SK-N-MC (cell line): ENCODE measurements at regions not wholly inside any gene's neighbourhood (a gene's known extent, or its start where the extent isn't known, plus 50 kb on each side); places are given as distances from the start of the nearest gene placed in this dataset.

ENCODE experiments used
- DNase-seq: peaks from one replicate; pipeline ENCODE4 v3.0.0-alpha.2; 2011; ENCODE audit warnings: low read depth, low spot score
- H3K27ac ChIP-seq: fragments of 200-600 bp; sonication (generic); 2 replicates; pipeline ENCODE4 v1.5.1; 2016; ENCODE audit warnings: mixed run types
- H3K36me3 ChIP-seq: fragments of 200-600 bp; sonication (generic); 2 replicates; pipeline ENCODE4 v1.6.1; 2017; ENCODE audit warnings: antibody characterized with exemption, low read length, mixed read lengths; ENCODE audit not compliant: insufficient read depth
- H3K4me3 ChIP-seq: fragments of 200-600 bp; sonication (generic); 2 replicates; pipeline ENCODE4 v1.5.1; 2016
- H3K9ac ChIP-seq: fragments of 200-600 bp; sonication (generic); 2 replicates; pipeline ENCODE4 v1.8.0; 2017; ENCODE audit warnings: mixed run types, mixed read lengths; ENCODE audit not compliant: insufficient read length
- H3K9me3 ChIP-seq: fragments of 200-600 bp; sonication (generic); 2 replicates; pipeline ENCODE4 v1.6.1; 2017; ENCODE audit warnings: low read depth, mild to moderate bottlenecking, antibody characterized with exemption, low read length, moderate library complexity, mixed read lengths
- EZH2 ChIP-seq: fragments of 200-600 bp; sonication (generic); IDR thresholded peaks from one replicate; pipeline ENCODE4 v1.6.1; 2017; ENCODE audit warnings: antibody characterized with exemption
- FOXP2 ChIP-seq: optimal IDR thresholded peaks from 2 replicates; pipeline ENCODE3; 2011; ENCODE audit warnings: mild to moderate bottlenecking, moderate library complexity; ENCODE audit not compliant: insufficient read depth; ENCODE audit errors: extremely low read length, control extremely low read depth
- POLR2AphosphoS5 ChIP-seq: IDR thresholded peaks from 2 replicates; pipeline ENCODE4 v1.6.1; 2012; ENCODE audit warnings: mild to moderate bottlenecking, low read depth, low read length, borderline replicate concordance

GRCh38 chr18:32621034-32621433 lies 150.4 kb upstream of the GAREM1 start:
- no peaks in the 10 kb centered on the region for H3K36me3 ChIP-seq
- no peak overlapping the region for H3K9ac ChIP-seq
- no peak for DNase-seq
- no peaks in the 10 kb centered on the region for H3K9me3 ChIP-seq
- no peak overlapping the region for H3K4me3 ChIP-seq
- TF ChIP-seq POLR2AphosphoS5 (no peak), EZH2 (no peak), FOXP2 (no peak)
- no peak overlapping the region for H3K27ac ChIP-seq

GRCh38 chr18:32618546-32618945 lies 147.9 kb upstream of the GAREM1 start:
- no peak for DNase-seq
- Histone ChIP-seq H3K36me3 (no peaks in the 10 kb centered on the region), H3K9ac (no peak overlapping the region), H3K4me3 (no peak overlapping the region), H3K27ac (no peak overlapping the region), H3K9me3 (no peaks in the 10 kb centered on the region)
- TF ChIP-seq EZH2 (no peak), FOXP2 (no peak), POLR2AphosphoS5 (no peak)

- Histone ChIP-seq H3K9ac (no peak overlapping the region), H3K4me3 (no peak overlapping the region), H3K36me3 (no peaks in the 10 kb centered on the region), H3K27ac (no peak overlapping the region), H3K9me3 (no peaks in the 10 kb centered on the region)
- no peak for TF ChIP-seq FOXP2
- TF ChIP-seq EZH2, result no peak
- TF ChIP-seq POLR2AphosphoS5, result no peak
- DNase-seq, result no peak
These were observed 143.1 kb upstream of the GAREM1 start for GRCh38 chr18:32613821-32614220.

- no peaks in the 10 kb centered on the region for H3K36me3 ChIP-seq
- H3K4me3 ChIP-seq, result no peak overlapping the region
- no peak overlapping the region for H3K9ac ChIP-seq
- no peak for DNase-seq
- H3K27ac ChIP-seq, result no peak overlapping the region
- TF ChIP-seq FOXP2 (no peak), EZH2 (no peak), POLR2AphosphoS5 (no peak)
- no peaks in the 10 kb centered on the region for H3K9me3 ChIP-seq
These were observed 142.0 kb upstream of the GAREM1 start for GRCh38 chr18:32612651-32613050.

GRCh38 chr18:32610176-32610575 lies 139.5 kb upstream of the GAREM1 start:
- H3K36me3 ChIP-seq, result no peaks in the 10 kb centered on the region
- H3K9ac ChIP-seq, result no peak overlapping the region
- no peak overlapping the region for H3K27ac ChIP-seq
- H3K4me3 ChIP-seq, result no peak overlapping the region
- DNase-seq, result no peak
- TF ChIP-seq EZH2 (no peak), FOXP2 (no peak), POLR2AphosphoS5 (no peak)
- no peaks in the 10 kb centered on the region for H3K9me3 ChIP-seq

GRCh38 chr18:32607816-32608215 lies 137.1 kb upstream of the GAREM1 start:
- Histone ChIP-seq H3K36me3 (no peaks in the 10 kb centered on the region), H3K9ac (no peak overlapping the region), H3K27ac (no peak overlapping the region), H3K4me3 (no peak overlapping the region), H3K9me3 (no peaks in the 10 kb centered on the region)
- DNase-seq, result no peak
- TF ChIP-seq EZH2 (no peak), FOXP2 (no peak), POLR2AphosphoS5 (no peak)

- H3K9ac ChIP-seq, result no peak overlapping the region
- DNase-seq, result no peak
- no peaks in the 10 kb centered on the region for H3K36me3 ChIP-seq
- H3K9me3 ChIP-seq, result no peaks in the 10 kb centered on the region
- H3K4me3 ChIP-seq, result no peak overlapping the region
- TF ChIP-seq POLR2AphosphoS5 (no peak), EZH2 (no peak), FOXP2 (no peak)
- no peak overlapping the region for H3K27ac ChIP-seq
These were observed 127.5 kb upstream of the GAREM1 start for GRCh38 chr18:32598144-32598543.

GRCh38 chr18:32596501-32596900 lies 125.8 kb upstream of the GAREM1 start:
- no peak overlapping the region for H3K4me3 ChIP-seq
- H3K27ac ChIP-seq, result no peak overlapping the region
- H3K36me3 ChIP-seq, result no peaks in the 10 kb centered on the region
- no peak for TF ChIP-seq POLR2AphosphoS5
- TF ChIP-seq EZH2, result no peak
- TF ChIP-seq FOXP2, result no peak
- no peaks in the 10 kb centered on the region for H3K9me3 ChIP-seq
- H3K9ac ChIP-seq, result no peak overlapping the region
- DNase-seq, result no peak

- Histone ChIP-seq H3K4me3 (no peak overlapping the region), H3K9ac (no peak overlapping the region), H3K27ac (no peak overlapping the region), H3K9me3 (no peaks in the 10 kb centered on the region), H3K36me3 (no peaks in the 10 kb centered on the region)
- no peak for DNase-seq
- no peak for TF ChIP-seq POLR2AphosphoS5
- TF ChIP-seq EZH2, result no peak
- no peak for TF ChIP-seq FOXP2
These were observed 125.2 kb upstream of the GAREM1 start for GRCh38 chr18:32595832-32596231.

GRCh38 chr18:32588191-32588590 lies 117.5 kb upstream of the GAREM1 start:
- H3K9me3 ChIP-seq, result no peaks in the 10 kb centered on the region
- no peak overlapping the region for H3K9ac ChIP-seq
- H3K4me3 ChIP-seq, result no peak overlapping the region
- H3K36me3 ChIP-seq, result no peaks in the 10 kb centered on the region
- DNase-seq, result no peak
- H3K27ac ChIP-seq, result no peak overlapping the region
- TF ChIP-seq FOXP2 (no peak), POLR2AphosphoS5 (no peak), EZH2 (no peak)
